Fibroblast of mammary gland (primary cell): ENCODE measurements at regions not wholly inside any gene's neighbourhood (a gene's known extent, or its start where the extent isn't known, plus 50 kb on each side); places are given as distances from the start of the nearest gene placed in this dataset.

ENCODE experiments used
- DNase-seq: peaks from one replicate; pipeline ENCODE4 v3.0.0-alpha.2; 2010; ENCODE audit warnings: low read depth
- H3K4me3 ChIP-seq: 2 replicates; pipeline ENCODE4 v1.5.1; 2011; ENCODE audit warnings: low read depth, mild to moderate bottlenecking, low read length, moderate library complexity; ENCODE audit not compliant: control insufficient read depth
- TF ChIP-seq, protein P1 (sequence below): conservative IDR thresholded peaks from 2 replicates; pipeline ENCODE4 v1.5.1; 2011; ENCODE audit warnings: low read depth, low read length, inconsistent platforms; ENCODE audit not compliant: control insufficient read depth, insufficient read depth

DNA sequence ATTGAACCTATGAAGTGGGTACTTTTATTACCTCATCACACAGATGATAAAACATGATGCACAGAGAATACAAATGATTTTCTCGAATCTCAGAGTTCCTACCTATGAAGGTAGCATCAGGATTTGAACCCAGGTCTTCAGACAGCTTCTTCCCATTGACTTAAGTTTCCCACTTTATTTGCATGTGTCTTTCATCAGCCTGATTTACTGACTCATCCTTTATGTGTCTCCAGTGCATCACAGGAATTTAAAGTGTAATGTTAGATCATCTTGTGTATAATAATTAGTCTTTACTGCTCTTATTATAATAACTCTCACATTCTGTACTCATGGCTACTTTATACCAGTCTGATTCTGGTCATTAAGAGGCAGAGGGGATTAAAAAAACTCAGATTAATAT is 449.4 kb upstream of the SUCLG2 start:
- TF ChIP-seq, protein P1, sequence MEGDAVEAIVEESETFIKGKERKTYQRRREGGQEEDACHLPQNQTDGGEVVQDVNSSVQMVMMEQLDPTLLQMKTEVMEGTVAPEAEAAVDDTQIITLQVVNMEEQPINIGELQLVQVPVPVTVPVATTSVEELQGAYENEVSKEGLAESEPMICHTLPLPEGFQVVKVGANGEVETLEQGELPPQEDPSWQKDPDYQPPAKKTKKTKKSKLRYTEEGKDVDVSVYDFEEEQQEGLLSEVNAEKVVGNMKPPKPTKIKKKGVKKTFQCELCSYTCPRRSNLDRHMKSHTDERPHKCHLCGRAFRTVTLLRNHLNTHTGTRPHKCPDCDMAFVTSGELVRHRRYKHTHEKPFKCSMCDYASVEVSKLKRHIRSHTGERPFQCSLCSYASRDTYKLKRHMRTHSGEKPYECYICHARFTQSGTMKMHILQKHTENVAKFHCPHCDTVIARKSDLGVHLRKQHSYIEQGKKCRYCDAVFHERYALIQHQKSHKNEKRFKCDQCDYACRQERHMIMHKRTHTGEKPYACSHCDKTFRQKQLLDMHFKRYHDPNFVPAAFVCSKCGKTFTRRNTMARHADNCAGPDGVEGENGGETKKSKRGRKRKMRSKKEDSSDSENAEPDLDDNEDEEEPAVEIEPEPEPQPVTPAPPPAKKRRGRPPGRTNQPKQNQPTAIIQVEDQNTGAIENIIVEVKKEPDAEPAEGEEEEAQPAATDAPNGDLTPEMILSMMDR, result no peak
- no peak for DNase-seq
- no peak overlapping the region for H3K4me3 ChIP-seq

DNA sequence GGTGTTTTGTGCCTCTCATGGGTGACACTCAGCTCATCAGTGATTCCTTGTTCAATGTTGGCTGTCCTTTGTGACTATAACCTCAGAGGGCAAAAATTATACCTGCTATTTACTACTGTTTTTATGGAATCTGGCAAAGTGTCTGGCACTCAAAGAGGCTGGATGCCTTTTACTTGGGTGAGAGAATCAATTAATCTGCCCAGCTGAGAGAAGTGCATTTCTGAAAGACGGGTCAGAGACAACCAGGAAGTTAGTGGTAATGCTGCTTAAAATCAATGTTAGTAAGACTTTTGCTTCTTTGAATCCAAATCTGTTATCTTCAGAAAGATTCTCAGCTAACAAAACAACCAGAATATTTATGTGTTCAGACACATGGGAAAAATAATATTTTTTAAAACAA is 436.2 kb upstream of the SUCLG2 start:
- TF ChIP-seq, protein P1, result no peak
- no peak overlapping the region for H3K4me3 ChIP-seq
- no peak for DNase-seq

DNA sequence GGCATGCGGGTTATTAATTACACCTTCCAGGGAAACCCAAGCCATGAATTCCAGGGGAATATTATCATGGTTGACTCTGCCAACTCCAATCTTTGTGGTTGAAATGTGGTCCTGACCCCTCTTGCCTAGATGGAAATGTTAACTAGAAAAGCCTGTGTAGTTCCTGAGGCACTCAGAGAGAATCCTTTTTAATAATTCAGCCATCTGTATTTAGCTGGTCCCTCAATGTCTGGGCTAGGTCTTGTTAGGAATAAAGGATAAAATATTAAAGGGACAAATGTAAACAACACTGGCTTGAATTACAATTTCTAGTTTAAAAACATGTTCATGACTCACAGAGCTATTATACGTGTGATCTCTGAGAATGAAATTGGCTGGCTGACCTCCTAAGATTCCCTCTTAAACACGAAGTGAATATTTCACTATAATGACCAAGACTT is 435.2 kb upstream of the SUCLG2 start:
- DNase-seq, result no peak
- no peak overlapping the region for H3K4me3 ChIP-seq
- TF ChIP-seq, protein P1, result no peak

DNA sequence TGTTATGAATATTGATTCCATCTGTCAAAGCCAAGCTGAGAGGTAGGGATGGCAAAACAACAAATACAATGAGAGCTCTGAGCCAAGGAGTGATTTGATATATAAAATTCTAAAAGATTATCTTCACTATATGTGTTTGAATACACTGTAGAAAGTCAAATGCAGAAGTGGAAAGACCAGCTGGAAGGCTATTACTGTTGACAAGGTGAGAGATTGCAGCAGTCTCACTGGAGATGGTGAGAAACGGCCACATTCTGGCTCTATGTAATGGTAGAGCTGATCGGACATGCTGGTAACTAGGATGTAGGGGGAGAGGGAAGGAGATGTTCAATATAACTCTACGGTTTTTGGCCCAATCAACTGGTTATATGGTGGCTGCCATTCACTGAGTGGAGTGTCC is 434.2 kb upstream of the SUCLG2 start:
- no peak for DNase-seq
- no peak overlapping the region for H3K4me3 ChIP-seq
- TF ChIP-seq, protein P1, result no peak

DNA sequence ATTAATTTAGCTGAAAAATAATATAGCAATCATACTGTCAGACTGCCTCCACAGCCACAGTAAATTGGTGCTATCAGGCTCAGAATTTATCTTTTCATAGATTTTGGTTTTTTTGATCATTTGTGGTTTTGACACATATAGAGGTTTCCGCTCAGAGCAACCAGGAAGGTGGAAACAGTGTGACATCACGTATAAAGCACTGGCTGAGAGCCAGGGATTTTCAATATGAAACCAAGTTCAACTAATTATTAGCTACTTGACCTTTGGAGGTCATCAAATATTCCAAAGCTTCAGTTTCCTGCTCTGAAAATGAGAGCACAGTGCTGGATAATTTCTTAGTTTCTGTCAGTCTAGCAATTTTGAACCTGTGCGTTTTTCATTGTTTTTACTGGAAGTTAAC is 433.8 kb upstream of the SUCLG2 start:
- H3K4me3 ChIP-seq, result no peak overlapping the region
- no peak for DNase-seq
- TF ChIP-seq, protein P1, result no peak

DNA sequence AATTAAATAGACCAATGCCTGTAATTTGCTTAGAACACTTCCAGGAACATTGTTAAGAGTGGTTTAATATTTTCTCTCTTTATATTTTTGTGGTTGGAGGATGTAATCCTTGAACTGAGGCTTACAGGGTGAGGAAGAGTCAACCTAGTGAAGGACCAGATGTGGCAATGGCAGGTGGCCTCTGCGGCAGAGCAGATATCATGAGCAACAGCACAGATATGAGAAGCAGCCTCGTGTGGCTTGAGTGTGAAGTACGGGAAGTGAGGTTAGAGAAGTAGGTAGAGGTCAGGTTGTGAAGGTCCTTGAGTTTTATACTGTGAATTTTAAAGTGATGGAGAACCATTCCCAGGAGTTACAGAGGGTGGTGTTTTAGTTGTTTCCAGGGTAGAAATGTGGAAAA is 417.6 kb upstream of the SUCLG2 start:
- no peak overlapping the region for H3K4me3 ChIP-seq
- no peak for DNase-seq
- TF ChIP-seq, protein P1, result no peak

DNA sequence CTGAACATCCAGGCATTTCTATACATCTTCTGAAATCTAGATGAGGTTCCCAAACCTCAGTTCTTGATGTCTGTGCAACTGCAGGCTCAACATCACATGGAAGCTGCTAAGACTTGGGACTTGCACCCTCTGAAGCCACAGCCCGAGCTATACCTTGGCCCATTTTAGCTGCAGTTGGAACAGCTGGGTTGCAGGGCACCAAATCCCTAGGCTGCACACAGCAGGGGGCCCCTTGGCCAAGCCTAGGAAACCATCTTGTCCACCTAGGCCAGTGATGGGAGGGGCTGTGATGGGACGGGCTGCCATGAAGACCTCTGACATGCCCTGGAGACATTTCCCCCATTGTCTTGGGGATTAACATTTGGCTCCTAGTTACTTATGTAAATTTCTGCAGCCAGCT is 415.8 kb upstream of the SUCLG2 start:
- no peak for DNase-seq
- TF ChIP-seq, protein P1, result no peak

More for the DNA sequence above, 415.8 kb upstream of the SUCLG2 start:
- no peak overlapping the region for H3K4me3 ChIP-seq
